HFFc6 (cell line): ENCODE measurements at regions not wholly inside any gene's neighbourhood (a gene's known extent, or its start where the extent isn't known, plus 50 kb on each side); places are given as distances from the start of the nearest gene placed in this dataset.

ENCODE experiments used
- DNase-seq: peaks from one replicate; pipeline ENCODE4 v3.0.0-alpha.2; 2018
- H3K27ac Mint-ChIP-seq: 2 replicates; pipeline ENCODE4 v1.8.0; 2020; ENCODE audit warnings: mild to moderate bottlenecking, mixed read lengths
- H3K27me3 Mint-ChIP-seq: 2 replicates; pipeline ENCODE4 v1.8.0; 2021; ENCODE audit warnings: mild to moderate bottlenecking, moderate library complexity, mixed read lengths; ENCODE audit not compliant: insufficient read depth
- H3K36me3 Mint-ChIP-seq: 2 replicates; pipeline ENCODE4 v1.8.0; 2021; ENCODE audit warnings: low read depth, mixed read lengths
- H3K4me1 Mint-ChIP-seq: 2 replicates; pipeline ENCODE4 v1.8.0; 2020; ENCODE audit warnings: low read depth, mixed read lengths
- H3K4me3 Mint-ChIP-seq: 2 replicates; pipeline ENCODE4 v1.8.0; 2020; ENCODE audit warnings: mild to moderate bottlenecking, moderate library complexity, mixed read lengths
- H3K9me3 Mint-ChIP-seq: 2 replicates; pipeline ENCODE4 v1.8.0; 2020; ENCODE audit warnings: mild to moderate bottlenecking, mixed read lengths
- CTCF ChIP-seq: fragments of 200-600 bp; sonication (generic); IDR thresholded peaks from 2 replicates; pipeline ENCODE4 v1.5.0; 2021; ENCODE audit warnings: antibody characterized with exemption, mild to moderate bottlenecking

GRCh38 chr20:21573259-21573658 lies 59.4 kb upstream of the NKX2-2 start:
- DNase-seq: no peak
- H3K9me3 Mint-ChIP-seq: no peaks in the 10 kb centered on the region

GRCh38 chr20:21571841-21572690 lies 58.2 kb upstream of the NKX2-2 start:
- TF ChIP-seq CTCF: peak; percentile 97
- Mint-ChIP-seq H3K4me1 (peaks cover 6% of the 10 kb centered on the region; the same call in 1 of the 2 replicates), H3K27ac (no peak overlapping the region), H3K4me3 (no peak overlapping the region), H3K9me3 (no peaks in the 10 kb centered on the region), H3K36me3 (no peaks in the 10 kb centered on the region), H3K27me3 (peaks cover 10% of the 10 kb centered on the region; the same call in 1 of the 2 replicates)
- DNase-seq: no peak

More at GRCh38 chr20:21573259-21573658, 59.4 kb upstream of the NKX2-2 start:
- Mint-ChIP-seq H3K27ac (no peak overlapping the region), H3K36me3 (no peaks in the 10 kb centered on the region), H3K4me1 (peaks cover 6% of the 10 kb centered on the region; the same call in 1 of the 2 replicates), H3K4me3 (no peak overlapping the region), H3K27me3 (peaks cover 11% of the 10 kb centered on the region; the same call in 1 of the 2 replicates)
- no peak for TF ChIP-seq CTCF

- no peak for DNase-seq
- Mint-ChIP-seq H3K36me3 (no peaks in the 10 kb centered on the region), H3K27ac (no peak overlapping the region), H3K9me3 (no peaks in the 10 kb centered on the region), H3K4me3 (no peak overlapping the region), H3K27me3 (peaks cover 6% of the 10 kb centered on the region; the same call in 1 of the 2 replicates), H3K4me1 (peaks cover 6% of the 10 kb centered on the region; the same call in 1 of the 2 replicates)
- TF ChIP-seq CTCF: no peak
Observed at GRCh38 chr20:21570285-21570992, 56.6 kb upstream of the NKX2-2 start.

- Mint-ChIP-seq H3K9me3 (no peaks in the 10 kb centered on the region), H3K27me3 (peaks cover 6% of the 10 kb centered on the region; the same call in 1 of the 2 replicates), H3K36me3 (no peaks in the 10 kb centered on the region), H3K4me1 (peaks cover 6% of the 10 kb centered on the region; the same call in 1 of the 2 replicates), H3K27ac (no peak overlapping the region), H3K4me3 (no peak overlapping the region)
- no peak for TF ChIP-seq CTCF
- DNase-seq: no peak
Observed at GRCh38 chr20:21569586-21569985, 55.7 kb upstream of the NKX2-2 start.

- Mint-ChIP-seq H3K27ac (no peak overlapping the region), H3K36me3 (no peaks in the 10 kb centered on the region), H3K4me3 (no peak overlapping the region), H3K9me3 (no peaks in the 10 kb centered on the region), H3K4me1 (no peaks in the 10 kb centered on the region), H3K27me3 (peaks cover 16% of the 10 kb centered on the region)
- TF ChIP-seq CTCF: no peak
- DNase-seq: no peak
Observed at GRCh38 chr20:21564127-21564773, 50.4 kb upstream of the NKX2-2 start.
